MG63 (cell line): ENCODE measurements at regions not wholly inside any gene's neighbourhood (a gene's known extent, or its start where the extent isn't known, plus 50 kb on each side); places are given as distances from the start of the nearest gene placed in this dataset.
A peak's percentile ranks its signal among the peaks of the same experiment; 100 is the strongest.

Source experiments
- DNase-seq: peaks from one replicate; pipeline ENCODE4 v3.0.0-alpha.2; 2020
- H3K27me3 ChIP-seq: fragments of 250-450 bp; sonication (Bioruptor Pico); 2 replicates; pipeline ENCODE4 v1.5.1; 2020; ENCODE audit warnings: mild to moderate bottlenecking, moderate library complexity
- H3K36me3 ChIP-seq: fragments of 250-450 bp; sonication (Bioruptor Pico); 2 replicates; pipeline ENCODE4 v1.5.1; 2020; ENCODE audit warnings: mild to moderate bottlenecking, moderate library complexity
- H3K4me3 ChIP-seq: fragments of 250-450 bp; sonication (Bioruptor Pico); 2 replicates; pipeline ENCODE4 v1.5.1; 2020; ENCODE audit warnings: mild to moderate bottlenecking, moderate library complexity
- H3K9me3 ChIP-seq: fragments of 250-450 bp; sonication (Bioruptor Pico); 2 replicates; pipeline ENCODE4 v1.5.1; 2020; ENCODE audit warnings: mild to moderate bottlenecking, moderate library complexity

DNA sequence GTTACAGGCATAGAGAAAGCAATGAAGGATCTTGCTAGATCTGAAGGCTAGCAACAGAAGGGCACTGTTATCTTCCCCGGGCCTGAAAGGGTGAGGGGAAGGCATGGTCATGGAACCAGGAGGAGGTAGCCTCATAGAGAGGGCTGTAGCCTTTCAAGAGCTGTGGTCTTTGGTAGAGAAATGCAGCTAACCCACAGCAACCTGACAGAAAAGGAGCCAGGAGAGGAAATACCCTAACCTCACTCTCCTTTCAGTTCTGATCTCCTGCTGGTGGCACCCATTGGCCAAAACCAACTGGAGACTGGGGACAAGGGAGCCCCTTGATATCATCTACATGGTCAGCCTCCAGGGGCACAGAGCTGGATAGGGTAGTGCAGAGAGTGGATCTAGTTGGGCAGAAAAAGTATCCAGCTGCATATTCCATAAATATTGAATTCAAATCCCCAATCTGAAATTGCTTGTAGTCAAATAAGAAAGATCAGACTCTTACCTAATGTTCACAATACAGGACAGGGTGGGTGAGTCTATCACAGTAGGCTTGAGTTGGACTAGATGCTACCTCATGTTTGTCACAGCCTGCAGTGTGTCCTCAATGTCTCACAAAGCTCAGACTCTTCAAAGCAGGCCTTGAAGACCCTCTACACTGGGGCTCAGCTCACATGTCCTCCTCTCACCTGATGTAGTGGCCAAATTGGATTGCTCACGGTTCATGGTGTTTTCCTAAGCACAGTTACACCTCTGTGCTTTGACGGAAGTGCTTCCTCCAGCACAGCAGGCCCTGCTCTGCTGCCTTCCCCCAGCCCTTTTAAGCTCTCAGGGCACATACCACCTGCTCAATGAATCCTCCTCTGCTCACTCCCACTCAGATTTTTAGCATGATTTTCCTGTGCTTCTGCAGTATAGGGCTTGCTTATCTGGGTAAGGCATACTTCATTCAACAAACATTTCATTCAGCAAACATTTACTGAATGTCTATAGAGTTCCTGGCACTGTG, 74.1 kb upstream of the JUN start:
- Histone ChIP-seq H3K27me3 (no peaks in the 10 kb centered on the region), H3K9me3 (no peaks in the 10 kb centered on the region), H3K36me3 (no peaks in the 10 kb centered on the region), H3K4me3 (no peak overlapping the region)
- no peak for DNase-seq

DNA sequence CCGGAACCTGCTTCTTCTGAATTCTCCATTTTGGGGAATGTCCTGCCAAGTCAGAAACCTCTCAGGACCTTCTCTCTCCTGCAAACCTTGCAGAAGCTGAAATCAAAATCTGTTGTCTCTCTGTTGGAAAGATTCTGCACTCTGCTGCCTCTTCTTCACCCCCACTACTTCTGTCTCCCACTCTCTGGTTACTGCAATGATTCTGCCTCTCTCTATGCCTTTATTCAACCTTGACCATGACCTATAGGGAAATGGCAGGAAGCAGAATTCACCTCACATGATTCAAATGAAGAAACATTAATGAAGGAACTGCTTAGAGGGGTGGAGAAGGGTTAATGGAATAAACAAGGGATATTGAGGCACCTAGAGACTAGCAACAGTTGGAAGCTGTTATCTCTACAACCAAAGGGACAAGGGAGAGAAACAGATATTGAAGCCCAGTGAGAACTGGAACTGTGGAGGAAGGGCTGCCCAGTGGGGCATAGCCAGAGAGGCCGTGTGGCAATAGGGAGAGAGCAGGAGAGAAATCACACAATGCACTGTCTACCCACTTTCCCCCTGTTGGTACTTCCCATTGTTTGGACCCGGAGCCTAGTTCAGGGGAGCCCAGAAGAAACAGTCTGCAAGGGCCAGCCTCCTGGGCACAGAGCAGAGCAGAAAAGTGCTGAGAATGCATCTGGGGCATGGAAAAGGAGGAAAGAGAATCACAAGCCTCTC, 76.1 kb upstream of the JUN start:
- H3K27me3 ChIP-seq = no peaks in the 10 kb centered on the region
- no peak for DNase-seq
- H3K36me3 ChIP-seq = no peaks in the 10 kb centered on the region
- no peaks in the 10 kb centered on the region for H3K9me3 ChIP-seq
- no peak overlapping the region for H3K4me3 ChIP-seq

DNA sequence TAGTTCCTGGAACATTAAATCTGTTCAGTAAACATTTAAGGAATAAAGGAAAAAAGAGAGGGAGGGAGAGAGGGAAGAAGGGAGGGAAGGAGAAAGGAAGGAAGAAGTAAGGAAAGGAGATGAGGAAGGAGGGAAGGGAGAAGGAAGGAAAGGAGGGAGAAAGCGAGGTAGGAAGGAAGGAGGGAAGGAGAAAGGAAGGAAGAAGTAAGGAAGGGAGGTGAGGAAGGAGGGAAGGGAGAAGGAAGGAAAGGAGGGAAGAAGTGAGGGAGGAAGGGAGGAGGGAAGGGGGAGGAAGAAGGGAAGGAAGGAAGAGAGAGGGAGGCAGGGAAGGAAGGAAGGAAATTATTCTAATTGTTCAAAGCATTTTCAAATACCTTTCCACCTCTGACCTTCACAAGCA, 77.2 kb upstream of the JUN start:
- H3K36me3 ChIP-seq = no peaks in the 10 kb centered on the region
- no peak overlapping the region for H3K4me3 ChIP-seq
- DNase-seq = no peak
- H3K27me3 ChIP-seq = no peaks in the 10 kb centered on the region
- H3K9me3 ChIP-seq = no peaks in the 10 kb centered on the region

DNA sequence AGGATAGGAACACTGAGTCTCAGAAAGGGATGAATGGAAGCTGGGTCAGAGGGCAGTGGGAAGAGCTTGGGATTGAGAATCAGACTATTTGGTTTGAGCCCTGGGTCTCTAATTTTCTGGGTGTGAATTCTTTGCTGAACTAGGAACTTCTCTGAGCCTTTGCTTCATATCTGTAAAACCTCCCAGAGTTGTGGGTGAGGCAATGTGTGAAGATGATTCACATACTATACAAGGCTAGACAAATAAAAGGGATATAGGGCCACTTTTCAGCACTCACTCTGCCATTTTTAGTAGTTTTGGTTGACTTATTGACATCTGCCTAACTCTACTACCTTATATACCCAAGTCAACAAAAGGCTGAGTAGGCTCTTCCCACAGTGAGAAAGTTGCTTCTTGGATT, 77.7 kb upstream of the JUN start:
- Histone ChIP-seq H3K36me3 (no peaks in the 10 kb centered on the region), H3K27me3 (no peaks in the 10 kb centered on the region), H3K9me3 (no peaks in the 10 kb centered on the region), H3K4me3 (no peak overlapping the region)
- no peak for DNase-seq

DNA sequence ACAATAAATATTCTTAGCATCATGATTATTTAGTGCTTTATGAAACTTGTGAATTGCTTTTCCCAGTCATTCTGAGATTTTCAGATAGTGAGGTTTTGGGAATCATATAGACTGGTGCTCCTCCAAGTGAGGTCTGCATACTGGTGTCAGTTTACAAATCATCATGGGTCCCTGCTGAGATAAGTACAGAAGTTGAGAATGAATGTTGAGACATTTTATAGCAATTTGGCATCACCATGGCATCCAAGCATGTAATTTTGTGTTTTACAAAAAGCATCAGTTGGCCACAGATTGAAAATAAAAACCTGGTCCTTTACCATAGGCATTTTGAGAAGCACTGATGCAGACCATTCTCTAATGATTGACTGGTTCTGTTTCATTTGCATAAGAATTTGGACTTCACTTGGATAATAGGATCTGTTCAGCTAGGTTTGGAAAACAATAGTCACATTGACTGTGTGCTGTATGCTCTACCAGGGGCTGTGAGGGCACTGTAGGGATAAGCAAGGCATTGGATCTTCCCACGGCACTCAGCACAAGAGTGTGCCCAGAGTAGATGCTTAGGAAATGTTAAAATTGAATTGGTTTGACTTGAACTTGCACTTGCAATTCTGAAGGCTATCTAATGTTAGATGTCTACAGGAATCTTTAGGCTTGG, 79.0 kb upstream of the JUN start:
- Histone ChIP-seq H3K9me3 (no peaks in the 10 kb centered on the region), H3K36me3 (no peaks in the 10 kb centered on the region), H3K27me3 (no peaks in the 10 kb centered on the region), H3K4me3 (no peak overlapping the region)
- DNase-seq = no peak

DNA sequence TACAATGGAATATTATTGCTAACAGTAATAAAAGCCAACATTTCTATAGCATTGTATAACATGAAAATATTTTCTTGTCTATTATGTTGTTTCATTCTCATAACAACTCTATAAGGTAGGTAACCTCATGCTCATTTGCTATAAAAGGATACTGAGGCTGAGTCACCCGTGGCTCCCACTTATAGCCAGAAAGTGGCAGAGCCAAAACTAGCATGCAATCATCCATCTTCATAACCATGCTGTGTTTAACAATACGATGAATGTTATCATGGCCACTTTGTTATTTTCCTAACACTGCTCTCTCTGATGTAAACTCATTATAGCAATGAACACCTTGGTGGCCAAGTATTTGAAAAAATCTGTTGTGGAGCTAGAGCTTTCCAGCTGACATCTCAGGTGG, 80.8 kb upstream of the JUN start:
- Histone ChIP-seq H3K4me3 (no peak overlapping the region), H3K36me3 (no peaks in the 10 kb centered on the region), H3K9me3 (no peaks in the 10 kb centered on the region), H3K27me3 (no peaks in the 10 kb centered on the region)
- no peak for DNase-seq

DNA sequence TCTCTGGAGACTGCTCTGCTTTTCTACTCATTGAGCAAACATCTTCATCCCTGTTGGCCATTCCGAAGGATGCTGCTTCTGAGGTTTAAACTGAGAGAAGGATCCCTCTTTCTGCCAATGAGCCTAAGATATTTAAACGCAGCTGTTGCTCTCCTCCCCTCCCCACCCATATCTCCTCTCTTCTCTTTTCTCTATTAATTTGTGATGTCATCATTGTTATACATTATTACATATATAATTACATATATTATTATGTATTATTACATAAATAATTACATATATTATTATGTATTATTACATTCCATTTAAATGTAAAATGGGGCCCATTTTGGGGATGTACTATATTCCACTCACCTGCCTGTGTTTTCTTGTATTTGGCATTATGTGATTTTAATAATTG, 82.7 kb upstream of the JUN start:
- no peak overlapping the region for H3K4me3 ChIP-seq
- H3K36me3 ChIP-seq = no peaks in the 10 kb centered on the region
- H3K27me3 ChIP-seq = no peaks in the 10 kb centered on the region
- H3K9me3 ChIP-seq = no peaks in the 10 kb centered on the region
- no peak for DNase-seq

GRCh38 chr1:58869638-58870297, 85.9 kb upstream of the JUN start:
- no peak overlapping the region for H3K4me3 ChIP-seq

GRCh38 chr1:58870298-58870676, 86.4 kb upstream of the JUN start:
- H3K27me3 ChIP-seq = no peaks in the 10 kb centered on the region
- DNase-seq = no peak
- H3K9me3 ChIP-seq = no peaks in the 10 kb centered on the region
- H3K36me3 ChIP-seq = no peaks in the 10 kb centered on the region
- H3K4me3 ChIP-seq = no peak overlapping the region

More at GRCh38 chr1:58869638-58870297, 85.9 kb upstream of the JUN start:
- Histone ChIP-seq H3K27me3 (no peaks in the 10 kb centered on the region), H3K9me3 (no peaks in the 10 kb centered on the region), H3K36me3 (no peaks in the 10 kb centered on the region)
- DNase-seq = no peak

DNA sequence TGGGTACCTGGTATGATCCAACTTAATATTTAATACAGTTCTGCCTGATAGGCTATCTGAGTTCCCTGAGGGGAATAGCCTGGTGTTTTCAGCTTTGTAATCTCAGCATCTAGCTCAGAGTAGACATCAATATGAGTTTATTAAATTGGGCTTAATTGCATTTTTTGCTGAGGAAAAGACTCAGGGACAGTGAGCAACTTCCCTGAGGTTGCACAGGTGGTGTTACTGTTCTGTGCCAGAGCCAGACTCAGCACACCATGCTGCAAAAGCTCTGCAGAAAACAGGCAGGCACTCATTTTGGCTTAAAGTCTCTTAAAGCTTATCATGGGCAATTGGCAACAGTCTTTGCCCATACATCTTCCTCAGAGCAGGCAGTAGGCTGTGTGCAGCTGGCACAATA, 90.5 kb upstream of the JUN start:
- no peak overlapping the region for H3K4me3 ChIP-seq
- no peak for DNase-seq
- no peaks in the 10 kb centered on the region for H3K9me3 ChIP-seq
- no peaks in the 10 kb centered on the region for H3K27me3 ChIP-seq
- no peaks in the 10 kb centered on the region for H3K36me3 ChIP-seq

DNA sequence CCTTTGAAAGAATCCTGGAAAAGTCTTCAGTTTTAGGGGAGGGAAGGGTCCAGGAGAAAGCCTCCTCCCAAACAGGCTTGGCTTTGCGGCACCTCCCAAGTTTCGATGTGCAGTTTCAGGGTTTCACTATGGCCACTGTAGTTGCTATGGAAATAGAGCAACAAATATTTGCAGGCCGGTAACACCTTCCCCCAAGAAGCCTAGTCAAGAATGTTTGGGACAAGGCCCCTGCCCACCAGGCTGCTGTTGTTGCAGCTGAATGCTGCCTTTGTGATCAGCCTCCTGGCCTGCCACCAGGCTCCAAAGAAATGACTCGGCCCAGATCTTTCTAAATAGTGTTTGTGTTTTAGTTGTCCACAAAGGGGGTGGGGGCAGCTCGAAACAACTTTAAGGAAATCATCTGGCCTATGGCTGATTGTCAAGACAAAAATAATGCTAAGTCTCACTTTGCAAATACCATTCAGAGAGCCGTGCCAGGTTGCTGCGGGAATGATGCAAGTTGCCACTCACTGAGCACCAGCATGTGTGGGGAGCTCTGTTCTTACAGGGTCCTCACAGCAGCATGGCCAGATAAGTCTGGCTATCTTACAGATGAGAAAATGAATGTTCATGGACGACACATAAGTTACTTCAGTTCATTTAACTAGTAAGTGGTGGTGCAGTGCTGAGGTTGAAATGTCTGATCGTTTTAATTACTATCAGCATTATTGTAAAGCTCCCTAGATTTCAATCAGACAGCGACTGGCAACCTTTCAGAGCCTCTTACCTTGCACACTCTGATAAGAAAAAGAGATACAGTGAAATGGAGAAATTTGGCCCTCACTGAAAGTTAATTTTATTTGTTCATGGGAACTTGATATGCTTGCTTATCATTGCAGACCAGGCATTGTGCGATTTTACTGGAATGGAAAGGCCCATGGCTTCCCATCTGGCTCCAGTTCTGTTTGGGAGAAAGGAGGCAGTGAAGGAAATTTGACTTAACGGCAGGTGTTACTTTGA, 91.2 kb upstream of the JUN start:
- no peaks in the 10 kb centered on the region for H3K9me3 ChIP-seq
- no peaks in the 10 kb centered on the region for H3K36me3 ChIP-seq
- H3K27me3 ChIP-seq = no peaks in the 10 kb centered on the region
- H3K4me3 ChIP-seq = no peak overlapping the region
- peak; percentile 61 for DNase-seq

GRCh38 chr1:58879464-58879863, 95.6 kb upstream of the JUN start:
- no peaks in the 10 kb centered on the region for H3K27me3 ChIP-seq
- DNase-seq = no peak
- H3K4me3 ChIP-seq = no peak overlapping the region
- no peaks in the 10 kb centered on the region for H3K9me3 ChIP-seq
- H3K36me3 ChIP-seq = no peaks in the 10 kb centered on the region

GRCh38 chr1:58880592-58880991, 96.7 kb upstream of the JUN start:
- no peak for DNase-seq
- no peaks in the 10 kb centered on the region for H3K9me3 ChIP-seq
- H3K36me3 ChIP-seq = no peaks in the 10 kb centered on the region
- H3K4me3 ChIP-seq = no peak overlapping the region
- H3K27me3 ChIP-seq = no peaks in the 10 kb centered on the region

- Histone ChIP-seq H3K9me3 (no peaks in the 10 kb centered on the region), H3K36me3 (no peaks in the 10 kb centered on the region), H3K27me3 (no peaks in the 10 kb centered on the region), H3K4me3 (no peak overlapping the region)
- peak; percentile 68 for DNase-seq
Measured at GRCh38 chr1:58881471-58881994, 97.7 kb upstream of the JUN start.

DNA sequence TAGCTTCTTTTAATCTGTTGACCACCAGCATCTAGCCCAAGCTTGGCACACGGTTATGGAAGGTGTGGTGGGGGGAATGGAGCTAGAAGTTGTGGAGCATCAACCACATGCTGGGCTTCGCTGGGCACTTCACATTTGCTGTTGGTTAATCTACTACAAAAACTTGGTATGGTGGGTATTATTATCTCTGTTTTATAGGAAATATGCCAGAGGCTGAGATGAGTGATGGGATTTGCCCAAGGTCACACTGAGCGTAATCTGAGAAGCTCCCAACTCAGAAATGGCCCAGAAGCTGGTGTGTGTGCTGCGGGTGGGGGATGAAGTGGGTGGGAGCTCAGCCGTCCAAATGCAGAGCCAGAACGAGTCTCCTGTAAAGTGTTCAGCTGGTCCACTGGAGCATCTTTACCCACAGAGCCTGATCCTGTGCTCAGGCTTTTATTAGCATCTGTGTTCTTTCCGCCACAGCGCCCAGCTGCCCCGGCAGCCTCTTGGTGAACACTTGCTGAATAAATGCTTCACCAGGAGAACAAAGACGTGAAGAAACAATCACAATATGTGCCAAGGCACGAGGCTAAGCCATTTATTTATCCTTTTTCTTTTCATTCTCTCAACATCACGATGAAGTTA, 98.6 kb upstream of the JUN start:
- Histone ChIP-seq H3K4me3 (no peak overlapping the region), H3K36me3 (no peaks in the 10 kb centered on the region), H3K27me3 (no peaks in the 10 kb centered on the region), H3K9me3 (no peaks in the 10 kb centered on the region)
- no peak for DNase-seq
